ENCODE measurements at regions not wholly inside any gene's neighbourhood (a gene's known extent, or its start where the extent isn't known, plus 50 kb on each side); places are given as distances from the start of the nearest gene placed in this dataset.

DNA sequence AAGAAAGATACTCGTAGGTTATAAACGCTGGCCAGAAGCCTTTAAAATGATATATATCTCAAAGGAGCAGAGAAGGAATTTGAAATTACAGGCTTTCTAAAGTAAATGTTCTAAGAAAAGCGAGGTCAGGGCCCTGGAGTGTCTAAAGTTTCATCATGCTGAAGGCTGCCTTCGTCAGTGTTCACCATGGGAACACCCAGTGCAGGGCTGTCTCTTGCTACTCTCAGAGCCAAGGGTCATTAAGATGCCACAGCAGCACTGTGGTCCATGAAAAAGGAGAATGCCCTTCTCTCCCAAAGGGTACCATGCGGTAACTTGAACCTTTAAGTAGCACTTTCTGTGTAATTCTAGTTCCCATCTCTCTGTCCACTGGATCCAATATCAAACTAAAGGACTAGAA lies 174.5 kb upstream of the NWD2 start:
- no peak for DNase-seq
- TF ChIP-seq, protein P1, sequence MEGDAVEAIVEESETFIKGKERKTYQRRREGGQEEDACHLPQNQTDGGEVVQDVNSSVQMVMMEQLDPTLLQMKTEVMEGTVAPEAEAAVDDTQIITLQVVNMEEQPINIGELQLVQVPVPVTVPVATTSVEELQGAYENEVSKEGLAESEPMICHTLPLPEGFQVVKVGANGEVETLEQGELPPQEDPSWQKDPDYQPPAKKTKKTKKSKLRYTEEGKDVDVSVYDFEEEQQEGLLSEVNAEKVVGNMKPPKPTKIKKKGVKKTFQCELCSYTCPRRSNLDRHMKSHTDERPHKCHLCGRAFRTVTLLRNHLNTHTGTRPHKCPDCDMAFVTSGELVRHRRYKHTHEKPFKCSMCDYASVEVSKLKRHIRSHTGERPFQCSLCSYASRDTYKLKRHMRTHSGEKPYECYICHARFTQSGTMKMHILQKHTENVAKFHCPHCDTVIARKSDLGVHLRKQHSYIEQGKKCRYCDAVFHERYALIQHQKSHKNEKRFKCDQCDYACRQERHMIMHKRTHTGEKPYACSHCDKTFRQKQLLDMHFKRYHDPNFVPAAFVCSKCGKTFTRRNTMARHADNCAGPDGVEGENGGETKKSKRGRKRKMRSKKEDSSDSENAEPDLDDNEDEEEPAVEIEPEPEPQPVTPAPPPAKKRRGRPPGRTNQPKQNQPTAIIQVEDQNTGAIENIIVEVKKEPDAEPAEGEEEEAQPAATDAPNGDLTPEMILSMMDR (IDR thresholded peaks at IDR 0.05): no peak
- TF ChIP-seq POLR2A (IDR thresholded peaks at IDR 0.05): no peak
- 59 to 64% (median 62%) methylated on average over 5 of the region's 5 CpGs for WGBS, 4 donors
- intact Hi-C loops (cut with DNase I): no loop called here
- no peak overlapping the region for H3K27ac ChIP-seq
- no peaks in the 10 kb centered on the region for H3K9me3 ChIP-seq (replicated peaks in 1 of 3)
- H3K4me1 ChIP-seq (replicated peaks in 1 of 2): no peaks in the 10 kb centered on the region
- no peaks in the 10 kb centered on the region for H3K27me3 ChIP-seq
- H3K4me3 ChIP-seq: no peak overlapping the region
- H3K36me3 ChIP-seq (replicated peaks in 1 of 2): no peaks in the 10 kb centered on the region

DNA sequence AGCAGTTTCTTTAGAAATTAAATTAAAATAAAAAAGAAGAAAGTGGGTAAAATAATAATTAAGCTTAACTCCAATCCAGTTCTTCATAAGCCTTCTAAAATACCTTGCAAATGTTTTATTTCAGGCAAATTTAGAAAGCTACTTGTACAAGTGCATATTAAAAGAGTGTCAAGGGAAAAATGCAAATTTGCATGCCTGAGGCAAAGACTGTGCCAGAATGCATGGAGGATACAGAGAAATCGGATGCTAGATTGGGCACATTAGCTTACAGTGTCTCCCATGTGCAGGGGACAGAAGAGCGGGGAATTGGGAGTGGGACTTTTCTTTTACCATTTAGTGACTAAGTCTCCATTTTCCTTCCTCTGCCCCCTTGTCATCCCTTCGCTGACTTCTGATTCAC lies 173.0 kb upstream of the NWD2 start:
- H3K36me3 ChIP-seq (replicated peaks in 1 of 2): no peaks in the 10 kb centered on the region
- H3K27ac ChIP-seq: no peak overlapping the region
- H3K27me3 ChIP-seq: no peaks in the 10 kb centered on the region
- H3K9me3 ChIP-seq (replicated peaks in 1 of 3): no peaks in the 10 kb centered on the region
- no peak for TF ChIP-seq POLR2A (IDR thresholded peaks at IDR 0.05)
- TF ChIP-seq, protein P1 (IDR thresholded peaks at IDR 0.05): no peak
- intact Hi-C loops (cut with DNase I): no loop called here
- WGBS, 4 donors: 75 to 87% (median 86%) methylated on average over 3 of the region's 3 CpGs
- H3K4me1 ChIP-seq (replicated peaks in 1 of 2): no peaks in the 10 kb centered on the region
- DNase-seq: no peak
- H3K4me3 ChIP-seq: no peak overlapping the region

DNA sequence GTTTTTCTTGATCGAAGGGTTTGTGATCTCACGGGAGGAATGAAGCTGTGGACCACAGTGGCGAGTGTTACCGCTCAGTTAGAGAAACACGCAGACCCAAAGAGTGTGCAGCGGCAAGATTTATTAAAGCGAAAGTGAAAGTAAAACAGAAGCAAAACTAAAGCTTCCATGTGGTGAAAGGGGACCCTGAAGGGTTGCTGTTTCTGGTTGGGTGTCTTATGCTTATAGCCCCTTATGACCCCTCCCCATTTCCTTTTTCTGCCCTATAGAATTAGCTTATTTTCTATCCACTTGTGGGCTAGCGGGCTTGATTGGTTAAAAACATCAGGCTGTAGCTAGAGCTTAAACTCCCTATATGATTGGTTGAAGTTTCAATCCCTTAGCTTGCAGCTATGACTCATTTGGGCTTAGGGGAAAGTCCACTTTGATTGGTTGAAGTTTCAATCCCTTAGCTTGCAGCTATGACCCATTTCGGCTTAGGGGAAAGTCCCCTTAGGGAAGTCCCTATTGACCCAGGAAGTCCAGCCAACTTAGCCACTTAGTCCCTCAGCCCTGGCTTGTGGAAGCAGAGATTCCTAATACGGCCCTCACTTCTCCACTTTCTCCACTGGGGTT lies 171.2 kb upstream of the NWD2 start:
- no peak overlapping the region for H3K4me3 ChIP-seq
- 88 to 94% (median 90%) methylated on average over 10 of the region's 10 CpGs for WGBS, 4 donors
- no peak overlapping the region for H3K27ac ChIP-seq
- H3K9me3 ChIP-seq (replicated peaks in 1 of 3): no peaks in the 10 kb centered on the region
- H3K27me3 ChIP-seq: no peaks in the 10 kb centered on the region
- intact Hi-C loops (cut with DNase I): no loop called here
- TF ChIP-seq, protein P1 (IDR thresholded peaks at IDR 0.05): no peak
- TF ChIP-seq POLR2A (IDR thresholded peaks at IDR 0.05): no peak
- no peaks in the 10 kb centered on the region for H3K36me3 ChIP-seq (replicated peaks in 1 of 2)
- H3K4me1 ChIP-seq (replicated peaks in 1 of 2): no peaks in the 10 kb centered on the region
- DNase-seq: no peak

DNA sequence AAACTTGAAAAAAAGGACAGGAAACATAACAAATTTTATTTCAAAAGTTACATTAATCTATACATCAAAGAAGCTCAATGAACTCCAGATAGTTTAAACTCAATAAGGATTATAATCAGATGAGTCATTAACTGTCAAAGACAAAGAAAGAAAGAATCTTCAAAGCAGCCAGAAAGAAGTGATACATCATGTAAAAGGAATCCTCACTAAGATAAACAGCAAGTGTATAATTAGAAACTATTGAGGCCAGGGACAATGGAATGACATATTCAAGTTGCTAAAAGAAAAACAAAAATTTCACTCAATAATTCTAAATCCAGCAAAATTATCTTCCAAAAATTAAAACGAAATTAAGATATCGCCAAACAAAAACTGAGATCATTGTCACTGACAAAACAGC lies 161.6 kb upstream of the NWD2 start:
- Histone ChIP-seq H3K4me1 (replicated peaks in 1 of 2) (no peaks in the 10 kb centered on the region), H3K27me3 (no peaks in the 10 kb centered on the region), H3K27ac (no peak overlapping the region), H3K36me3 (replicated peaks in 1 of 2) (no peaks in the 10 kb centered on the region), H3K4me3 (no peak overlapping the region), H3K9me3 (replicated peaks in 1 of 3) (no peaks in the 10 kb centered on the region)
- no peak for TF ChIP-seq POLR2A (IDR thresholded peaks at IDR 0.05)
- TF ChIP-seq, protein P1 (IDR thresholded peaks at IDR 0.05): no peak
- intact Hi-C loops (cut with DNase I): no loop called here
- no peak for DNase-seq
- whole genome bisulfite sequencing, 4 donors: 81 to 97% (median 89%) methylated on average over 2 of the region's 2 CpGs
